ENCODE measurements at regions not wholly inside any gene's neighbourhood (a gene's known extent, or its start where the extent isn't known, plus 50 kb on each side); places are given as distances from the start of the nearest gene placed in this dataset.

GRCh38 chr13:76339649-76340048, 546.6 kb downstream of the KCTD12 start:
- TF ChIP-seq CTCF (conservative IDR thresholded peaks at IDR 0.05) (no peak), EZH2 (IDR thresholded peaks at IDR 0.05; ENCODE audit: low read depth) (no peak)
